Parathyroid adenoma (tissue), 2 donors: ENCODE measurements at regions not wholly inside any gene's neighbourhood (a gene's known extent, or its start where the extent isn't known, plus 50 kb on each side); places are given as distances from the start of the nearest gene placed in this dataset.
A peak's percentile ranks its signal among the peaks of the same experiment; 100 is the strongest.

Source experiments
- H2AFZ ChIP-seq: fragments of 300-600 bp; sonication (generic); one replicate; pipeline ENCODE4 v1.7.0; 2017; ENCODE audit warnings: antibody characterized with exemption, mild to moderate bottlenecking
- H3K27ac ChIP-seq: fragments of 300-600 bp; sonication (generic); one replicate; pipeline ENCODE4 v1.7.0; 2017
- H3K27me3 ChIP-seq: fragments of 300-600 bp; sonication (generic); one replicate; pipeline ENCODE4 v1.7.0; 2017; ENCODE audit warnings: low read length; ENCODE audit not compliant: control insufficient read depth, insufficient read depth
- H3K36me3 ChIP-seq: fragments of 300-600 bp; sonication (generic); one replicate; pipeline ENCODE4 v1.7.0; 2017; ENCODE audit warnings: low read length; ENCODE audit not compliant: control insufficient read depth, insufficient read depth
- H3K4me1 ChIP-seq: fragments of 300-600 bp; sonication (generic); one replicate; pipeline ENCODE4 v1.7.0; 2017; ENCODE audit warnings: control low read depth
- H3K4me2 ChIP-seq: fragments of 300-600 bp; sonication (generic); one replicate; pipeline ENCODE4 v1.7.0; 2017; ENCODE audit warnings: low read length
- H3K4me3 ChIP-seq: fragments of 300-600 bp; sonication (generic); one replicate; pipeline ENCODE4 v1.7.0; 2017; ENCODE audit warnings: low read depth, low read length
- H3K79me2 ChIP-seq: fragments of 300-600 bp; sonication (generic); one replicate; pipeline ENCODE4 v1.7.0; 2017; ENCODE audit warnings: control low read depth
- H3K9ac ChIP-seq: fragments of 300-600 bp; sonication (generic); one replicate; pipeline ENCODE4 v1.7.0; 2017; ENCODE audit warnings: mild to moderate bottlenecking
- H3K9me3 ChIP-seq: fragments of 300-600 bp; sonication (generic); one replicate; pipeline ENCODE4 v1.7.0; 2017; ENCODE audit warnings: low read length; ENCODE audit not compliant: control insufficient read depth
- TF ChIP-seq, protein P1 (sequence below): fragments of 300-600 bp; sonication (generic); IDR thresholded peaks from one replicate; pipeline ENCODE4 v1.7.0; 2017; ENCODE audit warnings: antibody characterized with exemption, mild to moderate bottlenecking
- donor health status: primary hyperparathyroidism.

DNA sequence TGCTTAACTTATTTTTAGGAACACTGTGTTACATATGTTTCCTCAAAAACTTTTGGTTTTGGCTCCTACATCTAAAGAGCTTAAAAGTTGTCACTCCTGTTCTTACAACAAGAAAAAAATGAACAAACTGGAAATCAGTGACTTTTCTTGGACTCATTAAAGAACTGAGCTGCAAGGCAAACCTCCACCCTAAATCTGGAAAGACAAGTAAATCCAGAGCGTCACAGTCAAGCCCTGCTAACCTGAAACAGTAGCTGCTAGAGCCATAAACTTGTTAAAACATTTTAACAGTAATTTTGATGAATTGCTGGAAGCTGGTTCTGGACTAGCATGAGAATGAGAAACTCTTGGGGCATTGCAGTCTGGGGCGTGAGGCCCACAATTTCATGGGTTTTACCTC, 350.5 kb upstream of the COL8A1 start:
- Histone ChIP-seq H2AFZ (no peak overlapping the region), H3K27me3 (no peaks in the 10 kb centered on the region), H3K27ac (no peak overlapping the region), H3K9me3 (no peaks in the 10 kb centered on the region), H3K4me1 (peaks cover 14% of the 10 kb centered on the region), H3K4me3 (no peak overlapping the region), H3K9ac (no peak overlapping the region), H3K36me3 (no peaks in the 10 kb centered on the region), H3K79me2 (no peaks in the 10 kb centered on the region), H3K4me2 (no peak overlapping the region)
- TF ChIP-seq, protein P1, sequence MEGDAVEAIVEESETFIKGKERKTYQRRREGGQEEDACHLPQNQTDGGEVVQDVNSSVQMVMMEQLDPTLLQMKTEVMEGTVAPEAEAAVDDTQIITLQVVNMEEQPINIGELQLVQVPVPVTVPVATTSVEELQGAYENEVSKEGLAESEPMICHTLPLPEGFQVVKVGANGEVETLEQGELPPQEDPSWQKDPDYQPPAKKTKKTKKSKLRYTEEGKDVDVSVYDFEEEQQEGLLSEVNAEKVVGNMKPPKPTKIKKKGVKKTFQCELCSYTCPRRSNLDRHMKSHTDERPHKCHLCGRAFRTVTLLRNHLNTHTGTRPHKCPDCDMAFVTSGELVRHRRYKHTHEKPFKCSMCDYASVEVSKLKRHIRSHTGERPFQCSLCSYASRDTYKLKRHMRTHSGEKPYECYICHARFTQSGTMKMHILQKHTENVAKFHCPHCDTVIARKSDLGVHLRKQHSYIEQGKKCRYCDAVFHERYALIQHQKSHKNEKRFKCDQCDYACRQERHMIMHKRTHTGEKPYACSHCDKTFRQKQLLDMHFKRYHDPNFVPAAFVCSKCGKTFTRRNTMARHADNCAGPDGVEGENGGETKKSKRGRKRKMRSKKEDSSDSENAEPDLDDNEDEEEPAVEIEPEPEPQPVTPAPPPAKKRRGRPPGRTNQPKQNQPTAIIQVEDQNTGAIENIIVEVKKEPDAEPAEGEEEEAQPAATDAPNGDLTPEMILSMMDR: no peak

DNA sequence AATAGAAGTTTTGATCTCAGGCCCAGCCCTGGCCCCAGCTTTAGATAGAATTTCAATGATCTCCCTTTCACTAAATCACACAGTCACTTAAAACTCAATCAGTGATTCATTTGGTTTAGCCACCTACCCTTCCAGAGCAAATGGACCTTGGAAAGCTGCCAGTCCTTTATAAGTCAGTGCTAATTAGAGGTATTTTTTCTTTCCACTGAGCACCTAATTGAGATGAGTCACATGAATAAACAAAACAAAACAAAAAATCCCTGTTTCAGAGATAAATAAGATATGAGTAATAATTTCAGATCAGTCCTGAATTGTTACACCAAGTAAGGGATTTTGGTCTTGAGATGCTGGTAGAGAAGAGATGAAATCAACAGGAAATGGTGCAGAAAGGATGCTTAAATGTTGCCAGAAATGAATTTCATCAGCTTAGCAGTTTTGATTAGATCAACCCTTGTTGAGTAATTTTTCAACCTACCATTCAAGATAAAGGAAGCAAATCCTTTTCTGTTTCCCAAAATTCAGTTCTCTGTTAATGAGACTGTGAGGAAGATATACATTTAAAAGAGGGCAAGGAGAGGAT, 352.0 kb upstream of the COL8A1 start:
- Histone ChIP-seq H3K79me2 (no peaks in the 10 kb centered on the region), H3K36me3 (no peaks in the 10 kb centered on the region), H3K4me3 (no peak overlapping the region), H3K4me1 (peaks cover 14% of the 10 kb centered on the region), H3K4me2 (no peak overlapping the region), H2AFZ (no peak overlapping the region), H3K9me3 (no peaks in the 10 kb centered on the region), H3K27ac (peak overlapping the region; percentile 80), H3K27me3 (no peaks in the 10 kb centered on the region), H3K9ac (no peak overlapping the region)
- TF ChIP-seq, protein P1: no peak

DNA sequence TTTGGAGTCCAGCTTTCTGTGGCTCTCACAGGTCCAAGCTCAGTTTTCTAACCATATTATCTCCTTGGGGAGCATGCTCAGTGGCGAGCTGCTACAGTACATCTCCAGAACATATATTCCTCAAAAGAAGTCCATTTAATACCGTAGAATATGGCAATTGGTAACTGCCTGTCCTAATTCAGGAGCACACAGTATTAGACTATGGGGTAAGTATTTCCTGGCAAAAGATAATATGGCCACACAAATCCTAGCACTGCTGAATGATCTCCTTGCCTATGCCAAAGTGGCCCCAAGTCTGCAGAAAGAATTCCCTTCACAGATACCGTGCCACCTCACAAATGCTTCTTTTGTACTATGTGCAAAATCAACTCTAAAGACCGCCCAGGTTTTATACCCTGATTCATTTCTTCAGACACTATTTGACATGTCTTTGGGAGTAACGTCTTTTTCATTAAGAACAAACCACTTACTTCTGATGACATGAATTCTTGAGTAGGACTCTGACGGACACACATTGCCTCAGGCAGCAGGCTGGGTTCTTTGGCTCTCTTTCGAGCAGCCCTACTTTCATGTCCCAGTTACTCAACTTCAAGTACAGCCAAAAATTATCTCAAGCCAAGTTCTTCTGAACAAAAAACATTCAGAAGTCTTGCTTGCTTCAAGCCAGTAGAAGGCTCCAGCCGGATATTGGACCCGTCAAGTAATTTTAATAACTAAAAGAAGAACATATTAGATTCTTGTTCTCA, 368.3 kb upstream of the DCBLD2 start:
- Histone ChIP-seq H3K27me3 (no peaks in the 10 kb centered on the region), H3K27ac (no peak overlapping the region), H3K9me3 (no peaks in the 10 kb centered on the region), H3K4me1 (no peaks in the 10 kb centered on the region), H3K79me2 (no peaks in the 10 kb centered on the region), H3K4me2 (no peak overlapping the region), H3K4me3 (no peak overlapping the region), H3K9ac (no peak overlapping the region), H3K36me3 (no peaks in the 10 kb centered on the region), H2AFZ (no peak overlapping the region)
- TF ChIP-seq, protein P1: no peak

DNA sequence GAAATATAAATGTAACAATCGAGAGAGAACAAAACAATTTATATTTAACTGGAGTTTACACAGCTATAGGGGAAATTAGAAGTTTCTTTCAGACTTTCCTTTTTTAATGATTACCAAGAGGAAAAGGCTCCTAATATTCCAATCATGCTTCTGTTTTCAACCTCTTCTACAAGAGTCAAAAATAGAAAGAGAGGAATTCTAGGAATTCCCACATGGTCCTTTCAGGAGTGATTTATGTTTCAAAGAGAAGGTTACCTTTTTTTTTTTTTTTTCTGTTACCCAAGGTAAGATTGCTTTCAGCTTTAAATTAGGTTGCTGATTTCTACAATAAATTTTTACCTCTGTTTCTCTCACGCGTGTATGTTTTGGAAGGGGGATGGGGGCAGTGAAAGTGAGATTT, 355.3 kb upstream of the DCBLD2 start:
- H3K27ac ChIP-seq: no peak overlapping the region
- no peaks in the 10 kb centered on the region for H3K36me3 ChIP-seq

More for the DNA sequence above, 355.3 kb upstream of the DCBLD2 start:
- no peak overlapping the region for H3K9ac ChIP-seq
- H3K79me2 ChIP-seq: no peaks in the 10 kb centered on the region
- H3K27me3 ChIP-seq: no peaks in the 10 kb centered on the region
- no peak overlapping the region for H3K4me2 ChIP-seq
- no peak overlapping the region for H3K4me3 ChIP-seq
- TF ChIP-seq, protein P1: no peak
- peaks cover 16% of the 10 kb centered on the region for H3K4me1 ChIP-seq
- no peak overlapping the region for H2AFZ ChIP-seq
- no peaks in the 10 kb centered on the region for H3K9me3 ChIP-seq
